Parathyroid adenoma (tissue), 2 donors: ENCODE measurements at regions not wholly inside any gene's neighbourhood (a gene's known extent, or its start where the extent isn't known, plus 50 kb on each side); places are given as distances from the start of the nearest gene placed in this dataset.

Experiments
- H2AFZ ChIP-seq: fragments of 300-600 bp; sonication (generic); one replicate; pipeline ENCODE4 v1.7.0; 2017; ENCODE audit warnings: antibody characterized with exemption, mild to moderate bottlenecking
- H3K27ac ChIP-seq: fragments of 300-600 bp; sonication (generic); one replicate; pipeline ENCODE4 v1.7.0; 2017
- H3K27me3 ChIP-seq: fragments of 300-600 bp; sonication (generic); one replicate; pipeline ENCODE4 v1.7.0; 2017; ENCODE audit warnings: low read length; ENCODE audit not compliant: control insufficient read depth, insufficient read depth
- H3K36me3 ChIP-seq: fragments of 300-600 bp; sonication (generic); one replicate; pipeline ENCODE4 v1.7.0; 2017; ENCODE audit warnings: low read length; ENCODE audit not compliant: control insufficient read depth, insufficient read depth
- H3K4me1 ChIP-seq: fragments of 300-600 bp; sonication (generic); one replicate; pipeline ENCODE4 v1.7.0; 2017; ENCODE audit warnings: control low read depth
- H3K4me2 ChIP-seq: fragments of 300-600 bp; sonication (generic); one replicate; pipeline ENCODE4 v1.7.0; 2017; ENCODE audit warnings: low read length
- H3K4me3 ChIP-seq: fragments of 300-600 bp; sonication (generic); one replicate; pipeline ENCODE4 v1.7.0; 2017; ENCODE audit warnings: low read depth, low read length
- H3K79me2 ChIP-seq: fragments of 300-600 bp; sonication (generic); one replicate; pipeline ENCODE4 v1.7.0; 2017; ENCODE audit warnings: control low read depth
- H3K9ac ChIP-seq: fragments of 300-600 bp; sonication (generic); one replicate; pipeline ENCODE4 v1.7.0; 2017; ENCODE audit warnings: mild to moderate bottlenecking
- H3K9me3 ChIP-seq: fragments of 300-600 bp; sonication (generic); one replicate; pipeline ENCODE4 v1.7.0; 2017; ENCODE audit warnings: low read length; ENCODE audit not compliant: control insufficient read depth
- CTCF ChIP-seq: fragments of 300-600 bp; sonication (generic); IDR thresholded peaks from one replicate; pipeline ENCODE4 v1.7.0; 2017; ENCODE audit warnings: antibody characterized with exemption, mild to moderate bottlenecking
- donor health status: primary hyperparathyroidism.

GRCh38 chr1:103230061-103230460 is 121.7 kb upstream of the COL11A1 start:
- Histone ChIP-seq H3K27me3 (no peaks in the 10 kb centered on the region), H3K4me1 (no peaks in the 10 kb centered on the region), H3K4me3 (no peak overlapping the region), H2AFZ (no peak overlapping the region), H3K9me3 (no peaks in the 10 kb centered on the region), H3K27ac (no peak overlapping the region), H3K36me3 (no peaks in the 10 kb centered on the region), H3K79me2 (no peaks in the 10 kb centered on the region), H3K4me2 (no peak overlapping the region), H3K9ac (no peak overlapping the region)
- no peak for TF ChIP-seq CTCF

GRCh38 chr1:103220631-103221041 is 112.3 kb upstream of the COL11A1 start:
- Histone ChIP-seq H3K4me1 (no peaks in the 10 kb centered on the region), H3K36me3 (no peaks in the 10 kb centered on the region), H3K9ac (no peak overlapping the region), H3K4me3 (no peak overlapping the region), H2AFZ (no peak overlapping the region), H3K27me3 (no peaks in the 10 kb centered on the region), H3K27ac (no peak overlapping the region), H3K4me2 (no peak overlapping the region), H3K9me3 (no peaks in the 10 kb centered on the region), H3K79me2 (no peaks in the 10 kb centered on the region)
- no peak for TF ChIP-seq CTCF

- H2AFZ ChIP-seq, result no peak overlapping the region
- TF ChIP-seq CTCF, result no peak
- H3K27me3 ChIP-seq, result no peaks in the 10 kb centered on the region
- H3K27ac ChIP-seq, result no peak overlapping the region
- H3K4me2 ChIP-seq, result no peak overlapping the region
- H3K4me1 ChIP-seq, result no peaks in the 10 kb centered on the region
- H3K36me3 ChIP-seq, result no peaks in the 10 kb centered on the region
- H3K9me3 ChIP-seq, result no peaks in the 10 kb centered on the region
- H3K4me3 ChIP-seq, result no peak overlapping the region
- H3K79me2 ChIP-seq, result no peaks in the 10 kb centered on the region
- no peak overlapping the region for H3K9ac ChIP-seq
Measured at GRCh38 chr1:103218821-103219220, 110.5 kb upstream of the COL11A1 start.

GRCh38 chr1:103218369-103218768 is 110.0 kb upstream of the COL11A1 start:
- Histone ChIP-seq H3K4me1 (no peaks in the 10 kb centered on the region), H3K9ac (no peak overlapping the region), H3K27me3 (no peaks in the 10 kb centered on the region), H3K36me3 (no peaks in the 10 kb centered on the region), H3K27ac (no peak overlapping the region), H3K4me3 (no peak overlapping the region), H3K9me3 (no peaks in the 10 kb centered on the region), H3K79me2 (no peaks in the 10 kb centered on the region), H2AFZ (no peak overlapping the region), H3K4me2 (no peak overlapping the region)
- TF ChIP-seq CTCF, result no peak

GRCh38 chr1:103211073-103211472 is 102.8 kb upstream of the COL11A1 start:
- no peak overlapping the region for H3K4me3 ChIP-seq
- H3K36me3 ChIP-seq, result no peaks in the 10 kb centered on the region
- H3K4me2 ChIP-seq, result no peak overlapping the region
- H3K27ac ChIP-seq, result no peak overlapping the region
- H2AFZ ChIP-seq, result no peak overlapping the region
- H3K9ac ChIP-seq, result no peak overlapping the region
- H3K79me2 ChIP-seq, result no peaks in the 10 kb centered on the region
- no peaks in the 10 kb centered on the region for H3K4me1 ChIP-seq
- no peak for TF ChIP-seq CTCF
- no peaks in the 10 kb centered on the region for H3K27me3 ChIP-seq
- H3K9me3 ChIP-seq, result no peaks in the 10 kb centered on the region
